CD14-positive monocyte (primary cell): ENCODE measurements at regions not wholly inside any gene's neighbourhood (a gene's known extent, or its start where the extent isn't known, plus 50 kb on each side); places are given as distances from the start of the nearest gene placed in this dataset.

ENCODE experiments used
- DNase-seq, 3 donors: peaks; one replicate each; pipeline ENCODE4 v3.0.0-alpha.2; 2011 to 2022
- H2AFZ ChIP-seq: 2 replicates; pipeline ENCODE4 v1.6.0; 2012; ENCODE audit warnings: mild to moderate bottlenecking, low read depth, low read length, inconsistent platforms; ENCODE audit not compliant: insufficient read depth, poor library complexity, severe bottlenecking
- H3K27ac ChIP-seq, 2 donors: 1 replicate in 1 of 2; 2 replicates in 1 of 2; pipeline ENCODE4 v1.5.1; 2012 to 2013; ENCODE audit warnings: low read length in 2 of 2, control low read depth in 1 of 2, inconsistent platforms in 1 of 2, low read depth in 1 of 2, mild to moderate bottlenecking in 1 of 2
- H3K27me3 ChIP-seq, 2 donors: one replicate each; pipeline versions ENCODE4 v1.6.0 to v1.6.1; 2011 to 2013; ENCODE audit warnings: low read length in 2 of 2; ENCODE audit not compliant: control insufficient read depth in 2 of 2, insufficient read depth in 2 of 2
- H3K36me3 ChIP-seq, 2 donors: replicated peaks in 1 of 2; 1 replicate in 1 of 2; 2 replicates in 1 of 2; pipeline versions ENCODE4 v1.5.1 to v1.6.1; 2012 to 2013; ENCODE audit warnings: low read length in 2 of 2, control low read depth in 1 of 2, inconsistent platforms in 1 of 2, mild to moderate bottlenecking in 1 of 2; ENCODE audit not compliant: insufficient read depth in 2 of 2, control insufficient read depth in 1 of 2
- H3K4me1 ChIP-seq, 2 donors: 1 replicate in 1 of 2; 2 replicates in 1 of 2; pipeline versions ENCODE4 v1.5.1 to v1.6.1; 2012 to 2013; ENCODE audit warnings: low read length in 2 of 2, control low read depth in 1 of 2, inconsistent platforms in 1 of 2, mild to moderate bottlenecking in 1 of 2, moderate library complexity in 1 of 2; ENCODE audit not compliant: insufficient read depth in 2 of 2, control insufficient read depth in 1 of 2
- H3K4me2 ChIP-seq: replicated peaks from 2 replicates; pipeline ENCODE3; 2012; ENCODE audit warnings: low read length, moderate library complexity, mild to moderate bottlenecking; ENCODE audit not compliant: poor library complexity, severe bottlenecking; ENCODE audit errors: extremely low read depth
- H3K4me3 ChIP-seq, 3 experiments: fragments of 200-600 bp in 1 of 3; sonication (generic) in 1 of 3; replicated peaks in 1 of 3; 1 replicate in 2 of 3; 2 replicates in 1 of 3; pipeline ENCODE4 v1.5.1; 2011 to 2013; ENCODE audit warnings: low read length in 3 of 3, mild to moderate bottlenecking in 3 of 3, control low read depth in 2 of 3, low read depth in 2 of 3, inconsistent platforms in 1 of 3, moderate library complexity in 1 of 3
- H3K79me2 ChIP-seq: 2 replicates; pipeline ENCODE4 v1.6.0; 2012; ENCODE audit warnings: mild to moderate bottlenecking, control low read depth, inconsistent platforms, low read length, moderate library complexity; ENCODE audit not compliant: insufficient read depth
- H3K9ac ChIP-seq: 2 replicates; pipeline ENCODE4 v1.6.0; 2017; ENCODE audit warnings: low read length, mild to moderate bottlenecking; ENCODE audit not compliant: insufficient read depth, poor library complexity, severe bottlenecking
- H3K9me3 ChIP-seq, 2 donors: replicated peaks in 1 of 2; 1 replicate in 1 of 2; 2 replicates in 1 of 2; pipeline versions ENCODE4 v1.5.1 to v1.6.1; 2012 to 2013; ENCODE audit warnings: low read length in 2 of 2, control low read depth in 1 of 2; ENCODE audit not compliant: control insufficient read depth in 1 of 2, insufficient read depth in 1 of 2
- H4K20me1 ChIP-seq: 2 replicates; pipeline ENCODE4 v1.6.0; 2012; ENCODE audit warnings: mild to moderate bottlenecking, low read length, control low read depth, moderate library complexity; ENCODE audit not compliant: insufficient read depth
- H3K27ac Mint-ChIP-seq, 7 donors: one replicate each; pipeline ENCODE4 v1.8.0; 2020; ENCODE audit warnings: mild to moderate bottlenecking in 7 of 7, mixed read lengths in 7 of 7, moderate library complexity in 6 of 7, inconsistent platforms in 2 of 7
- H3K27me3 Mint-ChIP-seq, 3 donors: one replicate each; pipeline ENCODE4 v1.8.0; 2021 to 2022; ENCODE audit warnings: low read depth in 3 of 3, mild to moderate bottlenecking in 3 of 3, mixed read lengths in 3 of 3, moderate library complexity in 3 of 3, inconsistent platforms in 1 of 3
- H3K36me3 Mint-ChIP-seq, 2 donors: one replicate each; pipeline ENCODE4 v1.8.0; 2020; ENCODE audit warnings: mixed read lengths in 2 of 2, inconsistent platforms in 1 of 2, mild to moderate bottlenecking in 1 of 2
- H3K4me1 Mint-ChIP-seq: one replicate; pipeline ENCODE4 v1.8.0; 2020; ENCODE audit warnings: mild to moderate bottlenecking, mixed read lengths
- H3K4me3 Mint-ChIP-seq, 2 donors: one replicate each; pipeline ENCODE4 v1.8.0; 2020; ENCODE audit warnings: mild to moderate bottlenecking in 2 of 2, mixed read lengths in 2 of 2, moderate library complexity in 1 of 2
- H3K9me3 Mint-ChIP-seq, 7 donors: one replicate each; pipeline ENCODE4 v1.8.0; 2020 to 2022; ENCODE audit warnings: mixed read lengths in 7 of 7, mild to moderate bottlenecking in 6 of 7, moderate library complexity in 6 of 7, inconsistent platforms in 2 of 7
- WGBS: methylation state at CpG from one replicate; pipeline ENCODE4 v1.1.5; 2013; ENCODE audit warnings: missing lambda C conversion rate; ENCODE audit not compliant: insufficient coverage; 5-methylcytosine and 5-hydroxymethylcytosine counted together
- intact Hi-C, 2 donors: fragments of 100-400 bp; cut with micrococcal nuclease; formaldehyde crosslinking; loops; one replicate each; pipeline versions ENCODE4 v1.15.0 to v1.15.1; 2023
- TF ChIP-seq, protein P1 (sequence below): fragments of 200-600 bp; IDR thresholded peaks from one replicate; pipeline ENCODE4 v1.8.0; 2022; ENCODE audit warnings: antibody characterized with exemption, mild to moderate bottlenecking

DNA sequence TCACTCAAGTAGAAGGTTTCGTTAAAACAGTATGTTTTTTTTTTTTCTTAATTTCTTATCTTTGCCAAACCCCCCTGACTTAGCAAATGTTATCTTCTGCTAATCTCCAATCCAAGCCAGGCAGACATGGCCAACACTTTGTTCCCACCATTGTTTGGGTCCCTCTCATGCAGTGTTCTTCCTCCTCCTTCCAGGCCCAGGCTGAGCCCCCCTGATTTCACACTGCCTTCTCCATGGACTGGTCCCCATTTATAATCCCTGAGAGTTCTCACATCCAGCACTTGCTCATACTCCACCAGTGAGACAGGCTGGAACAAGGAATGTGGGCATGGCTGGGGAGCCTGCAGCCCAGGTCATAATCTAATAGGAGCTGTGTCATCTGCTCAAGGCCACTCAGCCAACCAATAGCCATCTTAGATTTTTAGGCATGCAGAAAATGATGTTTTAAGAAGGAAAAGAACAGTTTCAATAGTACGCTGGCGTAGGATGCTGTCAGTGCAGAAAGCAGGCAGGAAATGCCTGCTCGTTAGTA, 238.4 kb upstream of the CCDC196 start:
- no peak for DNase-seq
- no peaks in the 10 kb centered on the region for H3K4me1 ChIP-seq
- H3K36me3 Mint-ChIP-seq: no peaks in the 10 kb centered on the region
- no peaks in the 10 kb centered on the region for H3K79me2 ChIP-seq
- H3K36me3 ChIP-seq: no peaks in the 10 kb centered on the region
- H3K4me2 ChIP-seq: no peak overlapping the region
- H3K4me3 Mint-ChIP-seq: no peak overlapping the region
- no peaks in the 10 kb centered on the region for H3K27me3 ChIP-seq
- 77% methylated on average over 3 of the region's 4 CpGs for WGBS
- no peak overlapping the region for H2AFZ ChIP-seq
- TF ChIP-seq, protein P1, sequence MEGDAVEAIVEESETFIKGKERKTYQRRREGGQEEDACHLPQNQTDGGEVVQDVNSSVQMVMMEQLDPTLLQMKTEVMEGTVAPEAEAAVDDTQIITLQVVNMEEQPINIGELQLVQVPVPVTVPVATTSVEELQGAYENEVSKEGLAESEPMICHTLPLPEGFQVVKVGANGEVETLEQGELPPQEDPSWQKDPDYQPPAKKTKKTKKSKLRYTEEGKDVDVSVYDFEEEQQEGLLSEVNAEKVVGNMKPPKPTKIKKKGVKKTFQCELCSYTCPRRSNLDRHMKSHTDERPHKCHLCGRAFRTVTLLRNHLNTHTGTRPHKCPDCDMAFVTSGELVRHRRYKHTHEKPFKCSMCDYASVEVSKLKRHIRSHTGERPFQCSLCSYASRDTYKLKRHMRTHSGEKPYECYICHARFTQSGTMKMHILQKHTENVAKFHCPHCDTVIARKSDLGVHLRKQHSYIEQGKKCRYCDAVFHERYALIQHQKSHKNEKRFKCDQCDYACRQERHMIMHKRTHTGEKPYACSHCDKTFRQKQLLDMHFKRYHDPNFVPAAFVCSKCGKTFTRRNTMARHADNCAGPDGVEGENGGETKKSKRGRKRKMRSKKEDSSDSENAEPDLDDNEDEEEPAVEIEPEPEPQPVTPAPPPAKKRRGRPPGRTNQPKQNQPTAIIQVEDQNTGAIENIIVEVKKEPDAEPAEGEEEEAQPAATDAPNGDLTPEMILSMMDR: no peak
- H3K4me1 Mint-ChIP-seq: no peaks in the 10 kb centered on the region
- intact Hi-C loops: no loop called here
- no peak overlapping the region for H3K9ac ChIP-seq
- no peak overlapping the region for H3K27ac ChIP-seq
- H3K4me3 ChIP-seq: no peak overlapping the region
- no peaks in the 10 kb centered on the region for H4K20me1 ChIP-seq
- H3K27me3 Mint-ChIP-seq: peaks cover 0 to 2% (median 0%) of the 10 kb centered on the region in 3 donors
- H3K9me3 Mint-ChIP-seq: peaks cover 0 to 4% (median 3%) of the 10 kb centered on the region in 7 donors
- no peaks in the 10 kb centered on the region for H3K9me3 ChIP-seq
- no peak overlapping the region for H3K27ac Mint-ChIP-seq

DNA sequence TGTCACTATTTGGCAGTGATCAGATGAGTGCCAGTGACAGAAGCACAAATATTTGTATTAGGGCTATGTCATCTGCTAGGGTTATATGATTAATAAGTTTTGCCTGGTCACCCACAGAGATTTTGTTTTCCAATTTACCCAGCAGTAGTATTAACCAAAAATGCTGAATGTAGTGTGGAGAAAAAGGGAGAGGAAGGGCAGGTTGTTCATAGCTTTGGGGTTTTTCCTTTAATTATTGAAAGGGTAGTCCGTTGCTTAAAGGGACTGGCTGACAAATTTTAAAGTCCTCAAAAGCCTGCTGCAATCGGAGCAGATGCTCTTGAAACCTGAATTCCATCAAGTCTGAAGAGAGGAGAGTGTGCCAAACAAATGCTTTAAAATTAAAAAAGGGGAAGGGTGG, 237.9 kb upstream of the CCDC196 start:
- H3K9ac ChIP-seq: no peak overlapping the region
- no peak overlapping the region for H3K27ac ChIP-seq
- H3K36me3 Mint-ChIP-seq: no peaks in the 10 kb centered on the region
- no peak for DNase-seq
- H3K9me3 Mint-ChIP-seq: peaks cover 0 to 4% (median 3%) of the 10 kb centered on the region in 7 donors
- H3K4me1 Mint-ChIP-seq: no peaks in the 10 kb centered on the region
- H3K4me1 ChIP-seq: no peaks in the 10 kb centered on the region
- H3K27me3 Mint-ChIP-seq: peaks cover 0 to 2% (median 0%) of the 10 kb centered on the region in 3 donors
- 55% methylated on average over 2 of the region's 2 CpGs for WGBS
- TF ChIP-seq, protein P1: no peak
- no peak overlapping the region for H3K4me3 ChIP-seq
- no peak overlapping the region for H2AFZ ChIP-seq
- no peaks in the 10 kb centered on the region for H4K20me1 ChIP-seq
- no peaks in the 10 kb centered on the region for H3K9me3 ChIP-seq
- H3K79me2 ChIP-seq: no peaks in the 10 kb centered on the region
- intact Hi-C loops: no loop called here
- no peak overlapping the region for H3K4me2 ChIP-seq
- H3K36me3 ChIP-seq: no peaks in the 10 kb centered on the region
- H3K27ac Mint-ChIP-seq: no peak overlapping the region
- H3K4me3 Mint-ChIP-seq: no peak overlapping the region
- no peaks in the 10 kb centered on the region for H3K27me3 ChIP-seq
